ENCODE measurements at regions not wholly inside any gene's neighbourhood (a gene's known extent, or its start where the extent isn't known, plus 50 kb on each side); places are given as distances from the start of the nearest gene placed in this dataset.

DNA sequence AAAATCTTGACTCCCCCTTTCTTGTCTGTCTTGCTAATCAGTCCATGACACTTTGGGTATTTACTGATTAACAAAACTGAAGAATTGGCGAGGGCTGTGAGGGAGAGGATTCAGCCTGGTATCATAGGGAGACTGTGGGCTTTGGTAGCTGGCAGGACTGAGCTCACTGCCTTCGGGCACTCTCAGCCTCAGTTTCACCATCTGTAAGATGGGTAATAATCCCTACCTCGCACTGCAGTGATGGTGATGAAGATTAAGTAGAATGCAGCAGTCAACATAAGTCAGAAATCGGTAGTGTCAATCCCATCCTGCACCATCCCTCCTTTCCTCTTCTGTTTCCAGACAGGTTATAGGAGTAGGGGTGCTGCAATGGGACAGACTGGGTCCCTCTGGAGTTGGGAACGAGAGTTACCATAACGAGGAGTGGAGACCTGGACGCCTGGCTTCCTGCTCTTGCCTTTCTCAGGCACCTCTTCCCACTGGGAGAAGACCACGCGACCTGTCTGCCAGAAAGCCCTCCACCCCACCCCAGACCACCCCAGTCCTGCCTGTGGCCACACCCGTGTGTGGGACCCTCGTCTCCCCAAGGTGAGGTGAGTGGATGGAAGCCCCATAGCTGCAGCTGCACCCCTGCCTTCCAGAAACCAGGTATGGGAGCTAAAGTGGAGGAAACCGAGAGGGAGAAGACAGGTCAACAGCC lies 99.1 kb downstream of the SNX5 start:
- no peak overlapping the region for H2AK5ac ChIP-seq (ENCODE audit: low read depth, low read length)
- peak overlapping the region; percentile 38 for H4K91ac ChIP-seq (ENCODE audit: insufficient read depth, low read depth, low read length)
- TF ChIP-seq POLR2A (IDR thresholded peaks at IDR 0.05; ENCODE audit: low read depth, low read length) (no peak), MXI1 (IDR thresholded peaks at IDR 0.05; ENCODE audit: borderline replicate concordance, low read depth, low read length) (no peak), CEBPB (IDR thresholded peaks at IDR 0.05; ENCODE audit: low read depth, low read length) (no peak), RAD21 (IDR thresholded peaks at IDR 0.05; ENCODE audit: low read length) (no peak), SMC3 (IDR thresholded peaks at IDR 0.05; ENCODE audit: low read depth, low read length) (no peak), RCOR1 (IDR thresholded peaks at IDR 0.05; ENCODE audit: insufficient replicate concordance, low read length) (no peak), MAZ (IDR thresholded peaks at IDR 0.05; ENCODE audit: borderline replicate concordance, low read depth, low read length) (no peak), MAFK (IDR thresholded peaks at IDR 0.05; ENCODE audit: low read depth, low read length) (no peak), FOS (IDR thresholded peaks at IDR 0.05; ENCODE audit: low read depth, low read length) (no peak), BHLHE40 (IDR thresholded peaks at IDR 0.05; ENCODE audit: low read depth, low read length) (no peak), CHD1 (IDR thresholded peaks at IDR 0.05; ENCODE audit: low read depth, low read length) (no peak)
- peaks cover 8% of the 10 kb centered on the region for H3K9me1 ChIP-seq (ENCODE audit: insufficient read depth, low read length)
- H3K23ac ChIP-seq (ENCODE audit: low read depth, low read length), result peak overlapping the region; percentile 83; the same call in 1 of the 2 replicates
- no peaks in the 10 kb centered on the region for H3K36me3 ChIP-seq (ENCODE audit: control insufficient read depth, insufficient read depth, low read length)
- intact Hi-C loops (cut with micrococcal nuclease) (no loop called here), dilution Hi-C loops (cut with HindIII; ENCODE audit: low sequenced_read_pairs, unreplicated experiment) (no loop called here), in situ Hi-C loops (cut with MboI; ENCODE audit: low sequenced_read_pairs) (no loop called here)
- CTCF ChIA-PET, result interaction anchor here (0.7 to 1.2 kb wide), 2 partner anchors 21 to 188 kb away, joined by 4 to 5 read pairs; partner anchors contain the start of gene RRBP1
- no peak overlapping the region for H2BK20ac ChIP-seq (ENCODE audit: low read depth, low read length)
- H2AFZ ChIP-seq (replicated peaks; ENCODE audit: low read length, poor library complexity), result peak overlapping the region; percentile 89
- ATAC-seq (ENCODE audit: low read depth), result no peak
- no peaks in the 10 kb centered on the region for H3K27me3 ChIP-seq (ENCODE audit: control insufficient read depth, insufficient read depth, low read length)
- peak overlapping the region; percentile 43 for H3K14ac ChIP-seq (replicated peaks; ENCODE audit: low read depth, low read length)
- H2BK15ac ChIP-seq (ENCODE audit: low read depth, low read length), result peak overlapping the region; percentile 62; the same call in 1 of the 3 replicates
- DNase-seq, result no peak
- H2BK5ac ChIP-seq (ENCODE audit: low read depth, low read length, poor library complexity, severe bottlenecking), result no peak overlapping the region
- POLR2A ChIA-PET (ENCODE audit: unreplicated experiment), result no interaction called here
- no peak overlapping the region for H3K27ac ChIP-seq (ENCODE audit: insufficient read depth, low read length)
- H3K4me3 ChIP-seq (ENCODE audit: insufficient read depth, low read depth, low read length), result no peak overlapping the region
- no peak overlapping the region; the same call in 1 of the 2 replicates for H3K9ac ChIP-seq (ENCODE audit: low read depth, low read length)
- H3K18ac ChIP-seq (ENCODE audit: low read depth, low read length), result peak overlapping the region; percentile 24; the same call in 1 of the 2 replicates
- peak overlapping the region; percentile 68 for H2AK9ac ChIP-seq (replicated peaks; ENCODE audit: low read depth, low read length, poor library complexity)
- peak overlapping the region; percentile 83 for H2BK120ac ChIP-seq (ENCODE audit: low read depth, low read length)
- no peaks in the 10 kb centered on the region for H4K20me1 ChIP-seq (ENCODE audit: insufficient read depth, low read length)
- H3K79me1 ChIP-seq (ENCODE audit: low read depth in 1 of 2, low read length in 2 of 2), result no peaks in the 10 kb centered on the region
- H4K5ac ChIP-seq (ENCODE audit: low read depth, low read length), result peak overlapping the region; percentile 75; the same call in 1 of the 2 replicates
- H3K4me1 ChIP-seq (ENCODE audit: control insufficient read depth, insufficient read depth, low read length), result peaks cover 10% of the 10 kb centered on the region
- H3K9me3 ChIP-seq (ENCODE audit: control insufficient read depth, insufficient read depth, low read length), result no peaks in the 10 kb centered on the region
- peak overlapping the region in 1 of 2 experiments; percentile 91; a peak in 1 of 4 replicates for H4K8ac ChIP-seq (ENCODE audit: low read depth in 2 of 2, low read length in 2 of 2)
- WGBS, 2 experiments (ENCODE audit: extremely low coverage in 2 of 2, insufficient read length in 1 of 2), result no CpG with 5 or more reads among the region's 12 CpGs
- H3K56ac ChIP-seq (ENCODE audit: extremely low read depth, insufficient read depth, low read length), result no peak overlapping the region
- H3K4ac ChIP-seq (ENCODE audit: low read depth, low read length), result peak overlapping the region; percentile 86; the same call in 1 of the 2 replicates
- no peak overlapping the region for H3K4me2 ChIP-seq (ENCODE audit: low read depth, low read length)
- BruUV-seq (replicated peaks), result no TSS peak

Measured in IMR-90 (cell line).